Neural progenitor cell (in vitro differentiated cells): ENCODE measurements at regions not wholly inside any gene's neighbourhood (a gene's known extent, or its start where the extent isn't known, plus 50 kb on each side); places are given as distances from the start of the nearest gene placed in this dataset.

Experiments used
- DNase-seq: peaks from one replicate; pipeline ENCODE4 v3.0.0-alpha.2; 2016; ENCODE audit warnings: low spot score
- H2AFZ ChIP-seq: fragments of 200-600 bp; sonication (generic); replicated peaks from 2 replicates; pipeline ENCODE4 v1.6.1; 2016; ENCODE audit warnings: antibody characterized with exemption
- H3F3A ChIP-seq: fragments of 200-600 bp; sonication (generic); 2 replicates; pipeline ENCODE4 v1.6.1; 2016; ENCODE audit warnings: antibody characterized with exemption, low read depth
- H3K27ac ChIP-seq: fragments of 200-600 bp; sonication (generic); 2 replicates; pipeline ENCODE4 v1.5.1; 2016; ENCODE audit warnings: mild to moderate bottlenecking
- H3K27me3 ChIP-seq: fragments of 200-600 bp; sonication (generic); 2 replicates; pipeline ENCODE4 v1.6.1; 2016; ENCODE audit warnings: mild to moderate bottlenecking, moderate library complexity
- H3K36me3 ChIP-seq: fragments of 200-600 bp; sonication (generic); 2 replicates; pipeline ENCODE4 v1.5.1; 2016
- H3K4me1 ChIP-seq: fragments of 200-600 bp; sonication (generic); 2 replicates; pipeline ENCODE4 v1.6.1; 2016; ENCODE audit warnings: mixed run types
- H3K4me2 ChIP-seq: fragments of 200-600 bp; sonication (generic); 2 replicates; pipeline ENCODE4 v1.6.1; 2016
- H3K4me3 ChIP-seq: fragments of 200-600 bp; sonication (generic); 2 replicates; pipeline ENCODE4 v1.5.1; 2016
- H3K79me2 ChIP-seq: fragments of 200-600 bp; sonication (generic); 2 replicates; pipeline ENCODE4 v1.6.1; 2016; ENCODE audit warnings: low read depth
- H3K9ac ChIP-seq: fragments of 200-600 bp; sonication (generic); 2 replicates; pipeline ENCODE4 v1.6.1; 2016
- H3K9me3 ChIP-seq: fragments of 200-600 bp; sonication (generic); 2 replicates; pipeline ENCODE4 v1.5.1; 2016; ENCODE audit warnings: low read depth
- H4K20me1 ChIP-seq: fragments of 200-600 bp; sonication (generic); 2 replicates; pipeline ENCODE4 v1.6.1; 2016; ENCODE audit warnings: low read depth
- H3K27ac Mint-ChIP-seq: 3 replicates; pipeline ENCODE4 v1.8.0; 2021; ENCODE audit warnings: mixed read lengths
- H3K27me3 Mint-ChIP-seq: 2 replicates; pipeline ENCODE4 v1.8.0; 2022; ENCODE audit warnings: low read depth, mild to moderate bottlenecking, inconsistent platforms, moderate library complexity, mixed read lengths; ENCODE audit not compliant: insufficient read depth
- H3K36me3 Mint-ChIP-seq: 3 replicates; pipeline ENCODE4 v1.8.0; 2021; ENCODE audit warnings: mixed read lengths
- H3K4me1 Mint-ChIP-seq: 3 replicates; pipeline ENCODE4 v1.8.0; 2021; ENCODE audit warnings: mixed read lengths
- H3K4me3 Mint-ChIP-seq: 3 replicates; pipeline ENCODE4 v1.8.0; 2021; ENCODE audit warnings: mild to moderate bottlenecking, moderate library complexity, mixed read lengths
- H3K9me3 Mint-ChIP-seq: 3 replicates; pipeline ENCODE4 v1.8.0; 2020; ENCODE audit warnings: mixed read lengths
- EZH2 ChIP-seq: fragments of 200-600 bp; sonication (generic); IDR thresholded peaks from 2 replicates; pipeline ENCODE4 v1.6.1; 2017; ENCODE audit warnings: antibody characterized with exemption, mild to moderate bottlenecking, moderate library complexity
- EZH2phosphoT487 ChIP-seq: fragments of 200-600 bp; sonication (generic); IDR thresholded peaks from 2 replicates; pipeline ENCODE4 v1.6.1; 2017; ENCODE audit warnings: antibody characterized with exemption
- TF ChIP-seq, protein P1 (sequence below): fragments of 200-600 bp; sonication (generic); IDR thresholded peaks from 2 replicates; pipeline ENCODE4 v1.5.1; 2017; ENCODE audit warnings: antibody characterized with exemption, mild to moderate bottlenecking

DNA sequence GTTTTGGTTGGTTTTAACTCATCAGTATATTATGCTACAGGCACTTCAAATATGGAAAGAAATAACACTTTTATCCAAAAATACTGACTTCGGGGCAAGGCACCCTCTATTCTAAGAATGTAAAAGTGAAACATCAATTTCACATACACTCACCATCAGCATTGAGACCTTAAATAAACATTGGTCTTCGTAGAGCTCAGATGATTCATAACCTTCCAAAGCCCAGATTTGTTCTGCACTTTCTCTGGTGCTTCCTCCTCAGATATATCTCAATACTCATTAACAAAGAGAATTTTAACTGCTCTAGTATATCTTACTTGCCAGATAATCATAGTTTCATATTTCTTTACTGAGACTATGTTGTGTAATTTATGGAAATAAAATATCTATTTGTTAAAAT is 794.3 kb downstream of the LIG4 start:
- Histone ChIP-seq H4K20me1 (no peaks in the 10 kb centered on the region), H3F3A (no peaks in the 10 kb centered on the region), H3K4me1 (no peaks in the 10 kb centered on the region), H3K79me2 (no peaks in the 10 kb centered on the region), H3K9ac (no peak overlapping the region), H3K27ac (no peak overlapping the region), H3K9me3 (no peaks in the 10 kb centered on the region), H3K4me2 (no peak overlapping the region), H2AFZ (no peak overlapping the region), H3K36me3 (no peaks in the 10 kb centered on the region), H3K27me3 (no peaks in the 10 kb centered on the region), H3K4me3 (no peak overlapping the region)
- Mint-ChIP-seq H3K27me3 (no peaks in the 10 kb centered on the region), H3K9me3 (peaks cover 2% of the 10 kb centered on the region), H3K36me3 (no peaks in the 10 kb centered on the region), H3K27ac (no peak overlapping the region), H3K4me1 (no peaks in the 10 kb centered on the region), H3K4me3 (no peak overlapping the region)
- DNase-seq = no peak
- TF ChIP-seq EZH2phosphoT487 (no peak), EZH2 (no peak)
- TF ChIP-seq, protein P1, sequence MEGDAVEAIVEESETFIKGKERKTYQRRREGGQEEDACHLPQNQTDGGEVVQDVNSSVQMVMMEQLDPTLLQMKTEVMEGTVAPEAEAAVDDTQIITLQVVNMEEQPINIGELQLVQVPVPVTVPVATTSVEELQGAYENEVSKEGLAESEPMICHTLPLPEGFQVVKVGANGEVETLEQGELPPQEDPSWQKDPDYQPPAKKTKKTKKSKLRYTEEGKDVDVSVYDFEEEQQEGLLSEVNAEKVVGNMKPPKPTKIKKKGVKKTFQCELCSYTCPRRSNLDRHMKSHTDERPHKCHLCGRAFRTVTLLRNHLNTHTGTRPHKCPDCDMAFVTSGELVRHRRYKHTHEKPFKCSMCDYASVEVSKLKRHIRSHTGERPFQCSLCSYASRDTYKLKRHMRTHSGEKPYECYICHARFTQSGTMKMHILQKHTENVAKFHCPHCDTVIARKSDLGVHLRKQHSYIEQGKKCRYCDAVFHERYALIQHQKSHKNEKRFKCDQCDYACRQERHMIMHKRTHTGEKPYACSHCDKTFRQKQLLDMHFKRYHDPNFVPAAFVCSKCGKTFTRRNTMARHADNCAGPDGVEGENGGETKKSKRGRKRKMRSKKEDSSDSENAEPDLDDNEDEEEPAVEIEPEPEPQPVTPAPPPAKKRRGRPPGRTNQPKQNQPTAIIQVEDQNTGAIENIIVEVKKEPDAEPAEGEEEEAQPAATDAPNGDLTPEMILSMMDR = no peak

DNA sequence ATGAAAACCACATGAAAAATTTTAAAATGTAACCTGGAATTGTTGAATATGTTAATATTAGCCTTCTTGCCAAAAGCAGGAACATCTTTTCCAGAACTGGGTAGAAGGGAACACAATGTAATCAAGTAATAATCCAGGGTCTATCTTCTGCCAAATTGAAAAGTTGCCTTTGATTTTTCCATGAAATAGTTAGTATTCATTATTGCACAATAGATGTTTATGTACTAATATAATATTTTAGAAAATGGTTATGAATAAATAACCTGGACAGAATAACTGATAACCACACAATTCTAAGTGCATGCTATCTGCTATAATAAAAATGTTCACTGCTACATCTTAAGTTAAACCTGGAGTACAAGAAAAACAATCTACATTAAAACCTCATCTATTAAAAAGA is 802.3 kb downstream of the LIG4 start:
- H3K9me3 ChIP-seq = no peaks in the 10 kb centered on the region
- no peak overlapping the region for H3K4me3 ChIP-seq
- Mint-ChIP-seq H3K27me3 (no peaks in the 10 kb centered on the region), H3K4me1 (no peaks in the 10 kb centered on the region), H3K4me3 (no peak overlapping the region), H3K27ac (no peak overlapping the region), H3K9me3 (no peaks in the 10 kb centered on the region), H3K36me3 (no peaks in the 10 kb centered on the region)
- DNase-seq = no peak
- no peaks in the 10 kb centered on the region for H3F3A ChIP-seq
- no peaks in the 10 kb centered on the region for H3K79me2 ChIP-seq
- H3K27me3 ChIP-seq = no peaks in the 10 kb centered on the region
- H3K36me3 ChIP-seq = no peaks in the 10 kb centered on the region
- TF ChIP-seq EZH2 (no peak), EZH2phosphoT487 (no peak)
- TF ChIP-seq, protein P1 = no peak
- H4K20me1 ChIP-seq = no peaks in the 10 kb centered on the region
- H3K4me2 ChIP-seq = no peak overlapping the region
- H3K4me1 ChIP-seq = no peaks in the 10 kb centered on the region
- no peak overlapping the region for H3K9ac ChIP-seq
- no peak overlapping the region for H3K27ac ChIP-seq
- H2AFZ ChIP-seq = no peak overlapping the region

DNA sequence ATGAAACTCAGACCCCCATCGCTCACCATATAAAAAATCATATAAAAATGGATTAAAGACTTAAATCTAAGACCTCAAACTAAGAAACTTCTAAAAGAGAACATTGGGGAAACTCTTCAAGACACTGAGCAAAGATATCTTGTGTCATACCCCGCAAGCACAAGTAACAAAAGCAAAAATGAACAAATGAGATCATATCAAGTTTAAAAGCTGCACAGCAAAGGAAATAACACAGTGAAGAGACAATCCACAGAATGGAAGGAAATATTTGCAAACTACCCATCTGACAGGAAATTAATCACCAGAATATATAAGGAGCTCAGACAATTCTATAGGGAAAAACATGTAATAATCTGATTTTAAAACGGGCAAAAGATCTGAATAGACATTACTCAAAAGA is 808.3 kb downstream of the LIG4 start:
- no peak overlapping the region for H3K9ac ChIP-seq
- H3K9me3 ChIP-seq = no peaks in the 10 kb centered on the region
- no peak overlapping the region for H2AFZ ChIP-seq
- no peaks in the 10 kb centered on the region for H3K27me3 ChIP-seq
- no peaks in the 10 kb centered on the region for H3K4me1 ChIP-seq
- DNase-seq = no peak
- no peaks in the 10 kb centered on the region for H3K4me1 Mint-ChIP-seq
- H3K36me3 ChIP-seq = no peaks in the 10 kb centered on the region
- no peak overlapping the region for H3K4me3 Mint-ChIP-seq
- H3K36me3 Mint-ChIP-seq = no peaks in the 10 kb centered on the region
- no peak overlapping the region for H3K27ac Mint-ChIP-seq
- H3K4me3 ChIP-seq = no peak overlapping the region
- no peaks in the 10 kb centered on the region for H3F3A ChIP-seq
- no peaks in the 10 kb centered on the region for H3K27me3 Mint-ChIP-seq
- H3K79me2 ChIP-seq = no peaks in the 10 kb centered on the region
- no peak overlapping the region for H3K4me2 ChIP-seq
- H3K27ac ChIP-seq = no peak overlapping the region
- no peaks in the 10 kb centered on the region for H3K9me3 Mint-ChIP-seq
- H4K20me1 ChIP-seq = no peaks in the 10 kb centered on the region
- TF ChIP-seq EZH2 = no peak
- TF ChIP-seq, protein P1 = no peak
